ENCODE measurements at regions not wholly inside any gene's neighbourhood (a gene's known extent, or its start where the extent isn't known, plus 50 kb on each side); places are given as distances from the start of the nearest gene placed in this dataset.

DNA sequence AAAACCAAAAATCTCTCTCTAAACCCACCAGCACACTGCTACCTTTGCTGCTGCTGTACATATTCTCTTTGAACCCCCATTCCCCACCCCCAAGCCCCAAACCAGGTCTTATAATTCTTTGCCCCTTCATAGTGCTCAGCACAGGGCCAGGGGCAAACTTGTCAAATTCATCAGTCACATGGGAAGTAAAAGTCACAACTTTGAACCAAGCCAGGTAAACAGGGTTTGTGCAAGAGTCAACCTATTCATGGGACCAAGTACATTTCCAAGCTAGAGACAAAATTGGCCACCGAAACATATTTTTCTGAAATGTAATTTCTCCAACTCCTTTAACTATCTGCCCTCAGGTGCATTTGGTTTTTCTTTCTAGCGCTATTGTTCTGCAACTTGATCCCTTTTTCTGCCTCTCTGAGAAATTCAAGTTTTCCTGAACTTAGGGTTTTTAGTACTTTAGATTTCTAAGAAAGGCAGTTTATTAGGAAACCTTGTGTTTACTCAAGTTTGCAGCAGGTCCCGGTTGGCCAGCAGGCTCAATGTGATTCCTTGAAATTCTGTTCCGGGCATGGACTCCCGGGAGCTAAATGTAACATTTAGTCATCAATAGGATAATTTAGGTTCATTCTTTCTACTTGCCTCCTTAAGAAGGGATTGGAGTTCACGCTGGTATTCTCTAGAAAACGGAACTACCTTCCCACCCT is 230.5 kb downstream of the EFCAB11 start:
- TF ChIP-seq, protein P1, sequence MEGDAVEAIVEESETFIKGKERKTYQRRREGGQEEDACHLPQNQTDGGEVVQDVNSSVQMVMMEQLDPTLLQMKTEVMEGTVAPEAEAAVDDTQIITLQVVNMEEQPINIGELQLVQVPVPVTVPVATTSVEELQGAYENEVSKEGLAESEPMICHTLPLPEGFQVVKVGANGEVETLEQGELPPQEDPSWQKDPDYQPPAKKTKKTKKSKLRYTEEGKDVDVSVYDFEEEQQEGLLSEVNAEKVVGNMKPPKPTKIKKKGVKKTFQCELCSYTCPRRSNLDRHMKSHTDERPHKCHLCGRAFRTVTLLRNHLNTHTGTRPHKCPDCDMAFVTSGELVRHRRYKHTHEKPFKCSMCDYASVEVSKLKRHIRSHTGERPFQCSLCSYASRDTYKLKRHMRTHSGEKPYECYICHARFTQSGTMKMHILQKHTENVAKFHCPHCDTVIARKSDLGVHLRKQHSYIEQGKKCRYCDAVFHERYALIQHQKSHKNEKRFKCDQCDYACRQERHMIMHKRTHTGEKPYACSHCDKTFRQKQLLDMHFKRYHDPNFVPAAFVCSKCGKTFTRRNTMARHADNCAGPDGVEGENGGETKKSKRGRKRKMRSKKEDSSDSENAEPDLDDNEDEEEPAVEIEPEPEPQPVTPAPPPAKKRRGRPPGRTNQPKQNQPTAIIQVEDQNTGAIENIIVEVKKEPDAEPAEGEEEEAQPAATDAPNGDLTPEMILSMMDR (conservative IDR thresholded peaks at IDR 0.05): no peak
- TF ChIP-seq EZH2 (IDR thresholded peaks at IDR 0.05; ENCODE audit: low read depth): no peak
